ENCODE measurements at regions not wholly inside any gene's neighbourhood (a gene's known extent, or its start where the extent isn't known, plus 50 kb on each side); places are given as distances from the start of the nearest gene placed in this dataset.

DNA sequence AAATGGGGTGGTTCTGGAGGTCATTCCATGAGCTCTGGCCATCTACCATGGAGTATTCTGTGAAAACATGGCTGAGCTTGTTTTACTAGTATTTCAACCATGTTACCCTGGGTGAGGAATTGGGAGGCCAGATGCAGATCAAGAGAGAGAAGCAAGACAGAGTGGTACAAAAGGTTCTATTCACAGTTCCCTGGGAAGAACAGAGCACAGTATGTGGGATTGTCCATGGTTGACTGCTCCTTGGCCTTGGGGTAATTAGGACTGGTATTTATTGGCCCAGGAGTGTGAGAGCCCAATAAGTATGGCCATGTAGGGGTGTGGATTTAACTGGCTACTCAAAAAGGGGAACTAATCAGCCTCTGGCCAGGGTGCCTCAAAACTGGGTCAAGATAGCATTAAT lies 239.7 kb upstream of the GATB start:
- ChIA-PET POLR2A (no interaction called here), CTCF (no interaction called here)
- Histone ChIP-seq H3K27ac (ENCODE audit: low read length in 2 of 2) (no peak overlapping the region), H3K4me1 (ENCODE audit: control insufficient read depth in 2 of 2, insufficient read depth in 2 of 2, low read length in 2 of 2) (no peaks in the 10 kb centered on the region), H3K9ac (ENCODE audit: low read length) (no peak overlapping the region), H3K27me3 (replicated peaks in 1 of 4; ENCODE audit: control extremely low read depth in 1 of 4, control insufficient read depth in 3 of 4, insufficient read depth in 4 of 4, low read length in 3 of 4) (no peaks in the 10 kb centered on the region), H3K79me2 (ENCODE audit: control insufficient read depth, insufficient read depth, low read length) (no peaks in the 10 kb centered on the region), H3K36me3 (replicated peaks in 1 of 2; ENCODE audit: control extremely low read depth in 1 of 2, control insufficient read depth in 1 of 2, extremely low read depth in 1 of 2, insufficient read depth in 2 of 2, low read length in 1 of 2) (no peaks in the 10 kb centered on the region), H3K9me3 (ENCODE audit: control extremely low read depth in 1 of 3, control insufficient read depth in 2 of 3, insufficient read depth in 1 of 3, low read length in 2 of 3) (no peaks in the 10 kb centered on the region), H4K20me1 (ENCODE audit: control insufficient read depth, insufficient read depth, low read length, poor library complexity, severe bottlenecking) (no peaks in the 10 kb centered on the region), H3K4me3 (ENCODE audit: control extremely low read depth in 1 of 5, extremely low read depth in 1 of 5, insufficient read depth in 1 of 5, low read depth in 2 of 5, low read length in 4 of 5) (no peak overlapping the region), H2AFZ (ENCODE audit: insufficient read depth, low read depth, low read length, poor library complexity, severe bottlenecking) (no peak overlapping the region), H3K4me2 (replicated peaks; ENCODE audit: low read depth, low read length, poor library complexity, severe bottlenecking) (no peak overlapping the region)
- Mint-ChIP-seq H3K27ac (no peak overlapping the region), H3K27me3 (peaks cover 4% of the 10 kb centered on the region), H3K4me1 (no peaks in the 10 kb centered on the region), H3K4me3 (no peak overlapping the region), H3K9me3 (ENCODE audit: insufficient read depth) (no peaks in the 10 kb centered on the region)
- intact Hi-C loops (cut with micrococcal nuclease), result no loop called here
- TF ChIP-seq EZH2 (IDR thresholded peaks at IDR 0.05; ENCODE audit: borderline replicate concordance, insufficient read depth, low read depth, low read length, poor library complexity, severe bottlenecking), result no peak
- TF ChIP-seq, protein P1, sequence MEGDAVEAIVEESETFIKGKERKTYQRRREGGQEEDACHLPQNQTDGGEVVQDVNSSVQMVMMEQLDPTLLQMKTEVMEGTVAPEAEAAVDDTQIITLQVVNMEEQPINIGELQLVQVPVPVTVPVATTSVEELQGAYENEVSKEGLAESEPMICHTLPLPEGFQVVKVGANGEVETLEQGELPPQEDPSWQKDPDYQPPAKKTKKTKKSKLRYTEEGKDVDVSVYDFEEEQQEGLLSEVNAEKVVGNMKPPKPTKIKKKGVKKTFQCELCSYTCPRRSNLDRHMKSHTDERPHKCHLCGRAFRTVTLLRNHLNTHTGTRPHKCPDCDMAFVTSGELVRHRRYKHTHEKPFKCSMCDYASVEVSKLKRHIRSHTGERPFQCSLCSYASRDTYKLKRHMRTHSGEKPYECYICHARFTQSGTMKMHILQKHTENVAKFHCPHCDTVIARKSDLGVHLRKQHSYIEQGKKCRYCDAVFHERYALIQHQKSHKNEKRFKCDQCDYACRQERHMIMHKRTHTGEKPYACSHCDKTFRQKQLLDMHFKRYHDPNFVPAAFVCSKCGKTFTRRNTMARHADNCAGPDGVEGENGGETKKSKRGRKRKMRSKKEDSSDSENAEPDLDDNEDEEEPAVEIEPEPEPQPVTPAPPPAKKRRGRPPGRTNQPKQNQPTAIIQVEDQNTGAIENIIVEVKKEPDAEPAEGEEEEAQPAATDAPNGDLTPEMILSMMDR (IDR thresholded peaks at IDR 0.05), result no peak
- no peak for ATAC-seq (ENCODE audit: low read depth)
- no peak for DNase-seq

DNA sequence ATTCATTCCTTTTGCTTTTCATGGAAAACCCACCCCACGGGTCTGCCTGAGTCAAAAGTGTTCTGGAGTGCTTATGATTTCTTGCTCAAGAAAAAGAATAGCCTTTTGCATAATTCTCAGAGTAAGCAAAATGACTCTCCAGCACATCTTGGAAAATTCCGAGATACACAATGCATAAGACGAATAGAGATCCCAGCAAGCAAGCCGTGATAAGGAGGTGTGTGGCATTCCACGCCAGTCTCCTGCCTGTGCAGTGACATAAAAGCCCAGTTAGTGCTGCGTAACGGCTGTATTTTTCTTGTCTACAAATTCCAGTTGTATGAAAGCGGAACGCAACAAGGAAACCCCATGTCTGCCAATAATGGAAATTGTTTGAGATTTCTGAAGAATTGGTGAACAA lies 237.9 kb upstream of the GATB start:
- Histone ChIP-seq H3K36me3 (replicated peaks in 1 of 2; ENCODE audit: control extremely low read depth in 1 of 2, control insufficient read depth in 1 of 2, extremely low read depth in 1 of 2, insufficient read depth in 2 of 2, low read length in 1 of 2) (no peaks in the 10 kb centered on the region), H3K9me3 (ENCODE audit: control extremely low read depth in 1 of 3, control insufficient read depth in 2 of 3, insufficient read depth in 1 of 3, low read length in 2 of 3) (no peaks in the 10 kb centered on the region), H4K20me1 (ENCODE audit: control insufficient read depth, insufficient read depth, low read length, poor library complexity, severe bottlenecking) (no peaks in the 10 kb centered on the region), H2AFZ (ENCODE audit: insufficient read depth, low read depth, low read length, poor library complexity, severe bottlenecking) (no peak overlapping the region), H3K27ac (ENCODE audit: low read length in 2 of 2) (no peak overlapping the region), H3K27me3 (replicated peaks in 1 of 4; ENCODE audit: control extremely low read depth in 1 of 4, control insufficient read depth in 3 of 4, insufficient read depth in 4 of 4, low read length in 3 of 4) (no peaks in the 10 kb centered on the region), H3K4me2 (replicated peaks; ENCODE audit: low read depth, low read length, poor library complexity, severe bottlenecking) (no peak overlapping the region), H3K9ac (ENCODE audit: low read length) (no peak overlapping the region), H3K79me2 (ENCODE audit: control insufficient read depth, insufficient read depth, low read length) (no peaks in the 10 kb centered on the region), H3K4me1 (ENCODE audit: control insufficient read depth in 2 of 2, insufficient read depth in 2 of 2, low read length in 2 of 2) (no peaks in the 10 kb centered on the region), H3K4me3 (ENCODE audit: control extremely low read depth in 1 of 5, extremely low read depth in 1 of 5, insufficient read depth in 1 of 5, low read depth in 2 of 5, low read length in 4 of 5) (no peak overlapping the region)
- intact Hi-C loops (cut with micrococcal nuclease), result no loop called here
- DNase-seq, result no peak
- 90% methylated on average over 8 of the region's 9 CpGs for WGBS (ENCODE audit: insufficient coverage)
- Mint-ChIP-seq H3K4me1 (no peaks in the 10 kb centered on the region), H3K27ac (no peak overlapping the region), H3K9me3 (ENCODE audit: insufficient read depth) (no peaks in the 10 kb centered on the region), H3K4me3 (no peak overlapping the region), H3K27me3 (peaks cover 4% of the 10 kb centered on the region)
- TF ChIP-seq, protein P1 (IDR thresholded peaks at IDR 0.05), result no peak
- no peak for TF ChIP-seq EZH2 (IDR thresholded peaks at IDR 0.05; ENCODE audit: borderline replicate concordance, insufficient read depth, low read depth, low read length, poor library complexity, severe bottlenecking)
- ChIA-PET CTCF (no interaction called here), POLR2A (no interaction called here)
- ATAC-seq (ENCODE audit: low read depth), result no peak

Data from B cell (primary cell).